Suprapubic skin (tissue), 4 donors: ENCODE measurements at regions not wholly inside any gene's neighbourhood (a gene's known extent, or its start where the extent isn't known, plus 50 kb on each side); places are given as distances from the start of the nearest gene placed in this dataset.

Experiments used
- CTCF ChIP-seq, 2 donors: fragments of 200-600 bp in 1 of 2; fragments of 450-650 bp in 1 of 2; sonication (generic) in 1 of 2; IDR thresholded peaks; one replicate each; pipeline ENCODE4 v1.5.1; 2016 to 2019; ENCODE audit warnings: antibody characterized with exemption in 2 of 2, mild to moderate bottlenecking in 1 of 2, moderate library complexity in 1 of 2
- EP300 ChIP-seq: sonication (generic); formaldehyde crosslinking; IDR thresholded peaks from one replicate; pipeline ENCODE4 v1.6.1; 2017; ENCODE audit warnings: antibody characterized with exemption
- POLR2A ChIP-seq, 2 donors: fragments of 450-650 bp; IDR thresholded peaks; one replicate each; pipeline ENCODE4 v1.6.1; 2017; ENCODE audit warnings: antibody characterized with exemption in 2 of 2, mild to moderate bottlenecking in 2 of 2, moderate library complexity in 2 of 2
- POLR2AphosphoS5 ChIP-seq, 3 donors: sonication (generic); formaldehyde crosslinking; IDR thresholded peaks; one replicate each; pipeline ENCODE4 v1.6.1; 2017; ENCODE audit warnings: antibody characterized with exemption in 3 of 3

GRCh38 chr1:22332424-22332717, 119.3 kb upstream of the ZBTB40 start:
- TF ChIP-seq POLR2AphosphoS5 (IDR thresholded peaks at IDR 0.05) (no peak), POLR2A (IDR thresholded peaks at IDR 0.05) (no peak), CTCF (IDR thresholded peaks at IDR 0.05) (no peak), EP300 (no peak)
